ENCODE measurements at regions not wholly inside any gene's neighbourhood (a gene's known extent, or its start where the extent isn't known, plus 50 kb on each side); places are given as distances from the start of the nearest gene placed in this dataset.

DNA sequence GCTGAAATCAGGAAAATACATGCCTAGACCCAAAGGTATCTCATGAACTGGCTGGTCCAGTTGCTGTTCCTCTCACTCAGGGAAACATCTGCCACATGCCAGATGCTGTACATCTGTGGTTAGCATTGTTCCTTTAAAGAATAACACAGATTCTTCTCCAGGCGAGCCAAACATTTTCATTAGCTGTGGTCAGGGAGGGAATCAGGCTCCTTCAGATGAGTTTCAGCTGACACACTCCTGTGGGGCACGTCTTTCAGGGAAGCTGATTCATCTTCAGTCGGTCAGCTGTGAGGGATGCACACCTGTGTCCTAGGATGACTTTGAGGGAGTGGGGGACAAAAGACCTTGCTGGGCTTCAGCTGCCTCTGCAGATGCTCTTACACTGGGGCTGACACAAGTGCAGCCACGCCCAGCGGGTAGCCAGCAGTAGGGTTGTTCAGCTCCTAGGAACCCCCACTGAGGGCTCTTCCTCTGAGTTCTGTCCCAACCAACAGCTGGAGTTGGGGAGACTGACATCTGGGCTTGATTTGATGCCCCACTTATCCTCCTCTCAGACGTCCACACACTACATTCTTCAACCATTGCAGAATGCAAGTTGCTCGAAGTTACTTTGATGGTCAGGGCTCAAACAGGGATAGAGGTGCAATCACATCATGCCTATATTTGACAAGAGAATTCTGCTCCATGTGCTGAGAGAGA, 155.0 kb downstream of the NUAK1 start:
- Histone ChIP-seq H3K4me3 (no peak overlapping the region), H3K27ac (peak overlapping the region in 5 of 21 experiments; percentile 7 to 55 (median 37))

DNA sequence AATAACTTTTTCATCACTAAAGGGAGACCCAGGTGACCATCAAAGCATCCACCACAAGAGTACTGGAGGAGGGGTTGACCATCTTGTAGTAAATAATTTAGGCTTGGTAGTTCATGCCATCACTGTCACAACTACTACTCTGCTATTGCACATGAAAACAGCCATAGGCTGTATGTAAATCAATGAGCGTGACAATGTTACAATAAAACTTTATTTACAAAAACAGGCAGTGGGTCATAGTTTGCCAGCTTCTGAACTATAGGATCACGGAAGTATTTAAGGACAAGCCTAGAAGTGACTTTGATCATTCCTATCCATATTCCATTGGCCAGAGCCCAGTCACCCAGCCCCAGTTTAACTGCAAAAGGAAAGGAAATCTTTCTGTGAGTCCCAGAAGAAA, 153.4 kb downstream of the NUAK1 start:
- no peak overlapping the region for H3K4me3 ChIP-seq
- H3K27ac ChIP-seq: no peak overlapping the region

DNA sequence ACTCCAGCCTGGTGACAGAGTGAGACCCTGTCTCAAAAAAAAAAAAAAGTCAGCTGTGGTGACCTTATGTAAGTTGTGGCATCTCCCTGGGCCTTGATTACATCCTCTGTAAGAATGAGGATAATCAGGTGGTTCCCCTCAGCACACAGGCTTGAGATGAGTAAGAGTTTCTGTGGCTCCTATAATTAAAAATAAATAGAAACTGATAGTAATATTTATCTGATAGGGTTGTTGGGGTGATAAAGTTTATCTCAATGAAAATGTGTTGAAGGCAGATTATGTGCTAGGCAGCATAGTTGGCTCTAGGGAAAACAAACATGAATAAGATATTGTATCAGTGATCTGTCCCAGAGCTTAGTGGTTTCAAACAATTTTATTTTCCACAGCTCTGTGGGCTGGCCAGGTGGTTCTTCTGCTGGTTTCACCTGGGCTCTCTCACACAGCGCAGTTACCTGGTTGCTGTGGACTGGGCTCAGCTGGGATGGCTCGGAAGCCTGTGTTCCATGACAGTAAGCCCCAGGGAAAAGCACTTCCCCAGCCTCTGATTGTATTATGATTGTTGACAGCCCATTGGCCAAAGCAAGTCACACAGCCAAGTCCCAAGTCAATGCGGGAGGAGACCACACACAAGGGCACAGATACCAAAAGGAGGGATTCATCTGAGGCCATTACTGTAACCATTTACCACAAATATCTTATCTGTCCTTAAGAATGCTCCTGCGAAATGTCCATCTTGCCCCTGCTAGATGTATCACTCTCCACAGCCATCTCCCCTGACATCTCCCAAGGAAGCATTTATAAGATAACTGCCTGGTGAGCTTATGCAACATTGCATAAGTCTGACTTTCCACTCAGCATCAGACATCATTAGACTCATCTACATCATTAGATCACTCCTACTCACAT, 151.7 kb downstream of the NUAK1 start:
- H3K4me3 ChIP-seq: no peak overlapping the region
- H3K27ac ChIP-seq: peak overlapping the region in 2 of 21 experiments; percentile 55 to 56

DNA sequence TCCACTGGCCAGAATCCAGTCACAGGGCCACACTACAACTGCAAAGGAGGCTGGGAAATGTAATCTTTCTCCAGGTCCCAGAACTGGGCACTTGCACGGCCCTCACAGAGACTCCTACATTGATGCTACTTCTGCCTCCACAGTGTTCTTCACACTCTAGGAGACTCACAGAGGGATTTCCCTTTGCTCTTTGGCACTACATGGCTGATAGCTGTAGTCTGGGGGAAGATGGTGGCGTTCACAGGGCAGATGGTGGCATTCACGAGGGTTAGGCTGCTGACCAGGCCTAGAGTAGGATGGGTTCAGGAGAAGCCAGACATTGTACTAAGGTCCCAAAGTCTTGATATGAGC, 151.1 kb downstream of the NUAK1 start:
- Histone ChIP-seq H3K4me3 (no peak overlapping the region), H3K27ac (peak overlapping the region in 1 of 21 experiments; percentile 56)

- Histone ChIP-seq H3K4me3 (no peak overlapping the region), H3K27ac (peak overlapping the region in 4 of 21 experiments; percentile 33 to 67 (median 52))
These were observed 145.7 kb downstream of the NUAK1 start for GRCh38 chr12:105992849-105993740.

- Histone ChIP-seq H3K27ac (peak overlapping the region in 4 of 21 experiments; percentile 31 to 47 (median 37)), H3K4me3 (no peak overlapping the region)
These were observed 144.8 kb downstream of the NUAK1 start for GRCh38 chr12:105993766-105994555.

DNA sequence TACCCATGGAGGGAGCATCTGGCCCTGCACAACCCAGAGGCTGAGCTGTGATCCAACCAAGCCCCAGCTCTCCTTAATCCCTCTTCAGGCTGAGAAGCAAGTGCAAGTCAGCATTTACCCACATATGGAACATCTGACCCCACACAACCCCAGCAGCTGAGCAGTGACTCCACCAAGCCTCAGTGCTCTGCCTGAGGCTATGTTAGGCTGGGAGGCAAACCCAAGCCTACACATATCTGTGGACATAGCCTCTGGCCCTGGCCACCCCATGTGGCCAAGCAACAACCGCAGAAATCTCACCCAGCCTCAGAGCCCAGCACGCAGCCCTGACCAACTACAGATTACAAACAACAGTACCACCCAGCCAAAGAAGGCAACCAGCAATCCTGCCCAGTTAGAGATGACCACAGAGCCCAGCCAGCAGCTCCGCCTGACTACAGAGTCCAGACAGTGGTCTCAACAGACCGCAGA, 142.8 kb downstream of the NUAK1 start:
- no peak overlapping the region for H3K4me3 ChIP-seq
- no peak overlapping the region for H3K27ac ChIP-seq

- Histone ChIP-seq H3K4me3 (no peak overlapping the region), H3K27ac (no peak overlapping the region)
These were observed 140.2 kb downstream of the NUAK1 start for GRCh38 chr12:105998561-105998960.

DNA sequence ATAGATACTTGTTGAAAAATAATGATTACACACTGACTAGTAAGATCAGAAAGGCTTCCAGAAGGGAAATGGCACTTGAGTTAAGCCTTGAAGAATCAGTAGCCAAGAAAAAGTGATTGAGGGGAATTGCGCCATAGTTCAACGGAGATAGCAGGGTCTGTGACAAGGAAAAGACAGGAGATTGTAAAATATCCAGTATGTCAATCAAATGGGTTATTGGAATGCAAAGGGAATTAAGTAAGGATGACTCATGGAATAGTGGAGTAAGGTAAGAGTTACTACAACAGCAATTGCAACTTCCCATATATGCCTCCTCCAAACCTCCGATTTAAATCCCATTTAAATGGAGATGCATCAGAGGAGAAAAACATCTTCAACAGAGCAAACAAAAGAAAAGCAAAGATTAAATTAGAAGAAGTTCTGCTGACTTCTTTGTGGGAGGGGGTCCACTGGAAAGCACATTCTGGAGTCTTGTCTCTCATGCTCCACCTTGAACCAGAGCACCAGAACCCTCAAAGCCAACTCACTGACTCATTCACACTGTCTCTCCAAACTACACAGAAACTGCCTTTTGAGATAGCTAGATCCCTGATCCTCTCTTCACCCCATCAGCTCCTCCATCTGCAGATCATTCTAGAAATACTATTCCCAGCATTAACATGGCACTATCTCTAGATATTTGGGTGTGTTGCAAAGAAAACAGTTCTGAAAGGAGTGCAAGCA, 138.2 kb downstream of the NUAK1 start:
- peak overlapping the region in 1 of 21 experiments; percentile 13 for H3K27ac ChIP-seq
- no peak overlapping the region for H3K4me3 ChIP-seq

GRCh38 chr12:106001105-106001836, 137.5 kb downstream of the NUAK1 start:
- H3K27ac ChIP-seq: no peak overlapping the region
- H3K4me3 ChIP-seq: no peak overlapping the region

DNA sequence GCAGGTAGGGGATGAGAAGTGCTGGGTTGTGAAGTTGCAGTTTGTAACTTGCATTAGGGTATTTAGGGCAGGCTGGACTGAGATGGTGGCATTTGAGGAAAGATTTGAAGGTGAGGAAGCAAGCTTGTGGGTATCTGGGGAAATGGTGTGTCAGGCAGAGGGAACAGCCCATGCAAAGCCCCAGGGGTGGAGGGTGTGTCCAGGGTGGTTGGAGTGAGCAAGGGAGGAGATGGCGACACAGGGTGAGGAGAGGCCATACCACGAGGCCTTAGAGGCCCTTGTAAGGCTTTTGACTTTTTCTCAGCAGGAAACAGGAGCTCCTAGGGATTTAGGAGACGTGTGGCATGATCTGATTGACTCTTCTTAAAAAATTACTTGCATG, 136.9 kb downstream of the NUAK1 start:
- Histone ChIP-seq H3K4me3 (no peak overlapping the region), H3K27ac (no peak overlapping the region)

- no peak overlapping the region for H3K27ac ChIP-seq
- H3K4me3 ChIP-seq: no peak overlapping the region
These were observed 135.5 kb downstream of the NUAK1 start for GRCh38 chr12:106003297-106003696.

GRCh38 chr12:106004289-106004688, 134.5 kb downstream of the NUAK1 start:
- Histone ChIP-seq H3K4me3 (no peak overlapping the region), H3K27ac (no peak overlapping the region)

- H3K27ac ChIP-seq: no peak overlapping the region
These were observed 132.4 kb downstream of the NUAK1 start for GRCh38 chr12:106006382-106006781.

GRCh38 chr12:106006940-106007339, 131.8 kb downstream of the NUAK1 start:
- no peak overlapping the region for H3K4me3 ChIP-seq
- H3K27ac ChIP-seq: no peak overlapping the region

More at GRCh38 chr12:106006382-106006781, 132.4 kb downstream of the NUAK1 start:
- no peak overlapping the region for H3K4me3 ChIP-seq

DNA sequence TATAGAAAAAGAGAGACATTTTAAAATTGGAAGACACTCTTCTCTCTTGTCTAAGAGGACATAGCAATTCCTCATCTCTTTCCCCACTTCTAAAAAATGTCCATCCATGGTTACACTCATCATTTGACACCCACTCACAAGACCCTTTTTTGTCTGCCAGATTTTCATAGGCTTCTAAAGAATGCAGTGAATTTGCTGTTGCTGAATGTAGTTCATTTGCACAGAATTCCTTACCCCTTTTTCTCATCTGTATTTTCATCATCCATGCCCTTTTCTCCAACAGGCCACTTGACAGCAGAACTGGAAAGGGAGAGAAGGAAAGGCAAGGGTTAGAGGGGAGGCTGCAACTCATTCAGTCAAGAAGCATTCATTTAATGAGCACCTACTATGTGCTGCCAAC, 128.0 kb downstream of the NUAK1 start:
- no peak overlapping the region for H3K27ac ChIP-seq
- H3K4me3 ChIP-seq: no peak overlapping the region

All from skin epidermis (tissue), 12 donors.